Fibroblast of skin of back (primary cell): ENCODE measurements at regions not wholly inside any gene's neighbourhood (a gene's known extent, or its start where the extent isn't known, plus 50 kb on each side); places are given as distances from the start of the nearest gene placed in this dataset.
A peak's percentile ranks its signal among the peaks of the same experiment; 100 is the strongest.

Experiments used
- DNase-seq: peaks from one replicate; pipeline ENCODE4 v3.0.0-alpha.2; 2013

GRCh38 chr13:44156294-44156658, 217.3 kb upstream of the SERP2 start:
- no peak for DNase-seq

- no peak for DNase-seq
Observed at GRCh38 chr13:44157606-44158005, 216.0 kb upstream of the SERP2 start.

- no peak for DNase-seq
Observed at GRCh38 chr13:44158098-44158521, 215.5 kb upstream of the SERP2 start.

- DNase-seq = peak; percentile 28
Observed at GRCh38 chr13:44158881-44159632, 214.6 kb upstream of the SERP2 start.

- DNase-seq = peak; percentile 10
Observed at GRCh38 chr13:44159633-44160279, 213.9 kb upstream of the SERP2 start.

- no peak for DNase-seq
Observed at GRCh38 chr13:44160591-44161191, 212.9 kb upstream of the SERP2 start.

- DNase-seq = no peak
Observed at GRCh38 chr13:44163108-44163507, 210.5 kb upstream of the SERP2 start.

GRCh38 chr13:44165221-44165888, 208.3 kb upstream of the SERP2 start:
- DNase-seq = no peak

GRCh38 chr13:44165889-44166496, 207.6 kb upstream of the SERP2 start:
- DNase-seq = no peak

GRCh38 chr13:44169018-44169911, 204.4 kb upstream of the SERP2 start:
- peak; percentile 12 for DNase-seq

- DNase-seq = no peak
Observed at GRCh38 chr13:44170731-44171130, 202.9 kb upstream of the SERP2 start.

GRCh38 chr13:44171156-44171555, 202.5 kb upstream of the SERP2 start:
- no peak for DNase-seq

GRCh38 chr13:44171861-44172260, 201.8 kb upstream of the SERP2 start:
- DNase-seq = no peak

- no peak for DNase-seq
Observed at GRCh38 chr13:44172281-44172810, 201.3 kb upstream of the SERP2 start.

- DNase-seq = peak; percentile 75
Observed at GRCh38 chr13:44174769-44175425, 198.7 kb upstream of the SERP2 start.

- no peak for DNase-seq
Observed at GRCh38 chr13:44176173-44176572, 197.5 kb upstream of the SERP2 start.

- DNase-seq = no peak
Observed at GRCh38 chr13:44180876-44181536, 192.6 kb upstream of the SERP2 start.

GRCh38 chr13:44181931-44182330, 191.7 kb upstream of the SERP2 start:
- no peak for DNase-seq

- DNase-seq = no peak
Observed at GRCh38 chr13:44184740-44185139, 188.9 kb upstream of the SERP2 start.

- DNase-seq = peak; percentile 87
Observed at GRCh38 chr13:44188257-44188656, 185.4 kb upstream of the SERP2 start.
